PC-3 (cell line): ENCODE measurements at regions not wholly inside any gene's neighbourhood (a gene's known extent, or its start where the extent isn't known, plus 50 kb on each side); places are given as distances from the start of the nearest gene placed in this dataset.

Source experiments
- CTCF ChIP-seq: fragments of 300-600 bp; sonication (generic); conservative IDR thresholded peaks from 2 replicates; pipeline ENCODE4 v1.5.1; 2017; ENCODE audit warnings: antibody characterized with exemption, low read depth, mild to moderate bottlenecking, low read length
- EZH2 ChIP-seq: fragments of 300-600 bp; sonication (generic); IDR thresholded peaks from one replicate; pipeline ENCODE4 v1.6.1; 2017; ENCODE audit warnings: antibody characterized with exemption, mild to moderate bottlenecking, low read length; ENCODE audit not compliant: unreplicated experiment
- EZH2phosphoT487 ChIP-seq: fragments of 300-600 bp; sonication (generic); IDR thresholded peaks from 2 replicates; pipeline ENCODE4 v1.6.1; 2018; ENCODE audit warnings: mild to moderate bottlenecking, antibody characterized with exemption, low read length, borderline replicate concordance

- TF ChIP-seq CTCF: no peak
- TF ChIP-seq EZH2: no peak
- no peak for TF ChIP-seq EZH2phosphoT487
These were observed 804.1 kb downstream of the KCNJ18 start for GRCh38 chr17:22496450-22496849.
